ENCODE measurements at regions not wholly inside any gene's neighbourhood (a gene's known extent, or its start where the extent isn't known, plus 50 kb on each side); places are given as distances from the start of the nearest gene placed in this dataset.

DNA sequence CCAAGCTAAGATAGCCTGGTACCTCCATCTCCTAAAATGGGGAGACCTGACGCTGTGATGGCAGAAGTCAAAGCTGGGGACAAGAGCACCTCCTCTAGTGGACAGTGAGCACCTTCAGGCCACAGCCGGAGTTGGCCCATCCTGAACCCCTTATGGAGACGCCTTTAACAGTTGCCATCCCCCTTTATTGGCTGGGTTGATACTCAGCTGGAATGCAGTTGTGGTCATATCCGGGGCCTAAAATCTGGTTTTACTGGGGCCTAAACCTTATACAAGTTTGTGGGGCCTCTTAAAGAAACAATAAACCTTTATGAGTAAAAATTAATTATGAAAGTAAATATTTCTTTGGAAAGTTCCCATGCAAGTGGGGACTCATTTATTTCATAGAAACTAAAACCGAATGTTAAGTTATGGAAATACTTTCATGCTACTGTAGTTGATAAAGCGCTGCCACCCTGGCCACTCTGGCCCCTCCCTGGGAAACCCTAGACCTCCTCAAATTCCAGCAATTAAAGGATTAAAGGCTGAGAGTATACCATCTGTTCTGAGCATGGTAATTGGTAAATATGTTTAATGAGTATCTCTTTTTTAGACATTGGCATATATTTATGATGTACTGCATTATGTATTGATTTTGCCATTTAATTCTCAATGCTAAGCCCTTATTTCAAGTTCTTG is 95.1 kb upstream of the SASH1 start:
- no peak for DNase-seq (ENCODE audit: low spot score)

GRCh38 chr6:148249160-148249559 is 93.5 kb upstream of the SASH1 start:
- DNase-seq (ENCODE audit: low spot score) = no peak

DNA sequence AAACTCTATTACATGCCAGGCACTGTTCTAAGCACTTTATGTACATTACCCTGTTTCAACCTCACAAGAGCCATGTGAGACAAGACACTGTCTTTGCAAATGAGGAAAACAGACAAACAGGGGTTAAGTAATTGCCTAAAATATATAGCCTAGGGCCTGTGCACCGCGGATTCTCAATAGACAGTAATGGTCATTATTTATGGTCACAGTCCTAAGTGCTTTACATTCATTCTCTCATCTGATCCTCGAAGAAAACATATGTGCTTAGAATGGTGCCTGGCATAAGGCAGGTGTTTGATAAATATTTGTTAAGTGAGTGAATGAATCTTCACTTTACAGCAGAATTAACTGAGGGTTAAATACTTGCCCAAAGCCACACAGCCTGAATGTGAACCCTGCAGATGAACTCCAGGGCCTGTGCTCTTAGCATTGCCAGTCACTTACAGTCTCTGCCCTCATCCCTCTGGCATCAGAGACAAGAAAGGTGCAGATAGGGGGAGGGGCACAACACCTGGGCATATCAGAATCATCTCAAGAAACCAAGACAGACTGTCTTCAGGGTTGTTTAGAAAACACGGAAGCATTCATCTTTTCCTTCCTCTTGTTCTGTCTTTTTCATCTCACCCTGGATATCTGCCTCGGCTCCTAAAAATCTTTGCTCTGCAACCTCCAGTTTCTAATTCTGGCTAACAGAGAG is 92.8 kb upstream of the SASH1 start:
- DNase-seq (ENCODE audit: low spot score) = no peak

DNA sequence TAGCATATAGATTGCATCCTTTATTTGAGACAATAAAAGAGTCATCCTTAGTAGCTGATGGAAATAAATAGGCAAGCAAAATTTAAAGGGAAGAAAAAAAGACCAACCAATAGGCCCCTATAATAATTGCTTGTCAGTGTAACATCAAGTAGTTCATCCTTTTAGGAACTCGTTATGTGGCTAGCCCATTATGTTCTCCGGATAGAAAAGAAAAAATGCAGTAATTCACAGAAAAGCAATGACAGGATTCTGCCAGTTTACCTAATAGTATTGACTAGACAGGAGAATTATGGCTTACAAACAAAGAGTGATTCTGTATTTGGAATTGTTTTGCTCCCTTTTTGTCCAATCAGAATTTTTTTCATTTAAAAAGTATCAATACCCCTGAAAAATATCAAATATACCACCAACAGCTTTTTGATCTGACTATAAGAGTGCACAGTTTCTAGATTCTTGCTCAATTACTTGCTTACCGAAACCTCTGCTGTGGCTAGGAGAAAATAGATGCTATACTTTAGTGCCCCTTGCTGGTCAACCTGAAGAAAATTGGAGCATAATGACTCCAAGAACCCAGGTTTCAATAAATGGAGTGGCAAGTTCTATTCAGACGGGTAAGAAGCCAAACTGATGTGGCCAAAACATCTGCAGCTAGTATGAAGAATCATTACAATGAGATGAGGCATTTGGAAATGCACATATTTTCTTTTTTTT is 91.5 kb upstream of the SASH1 start:
- peak; percentile 80 for DNase-seq (ENCODE audit: low spot score)

DNA sequence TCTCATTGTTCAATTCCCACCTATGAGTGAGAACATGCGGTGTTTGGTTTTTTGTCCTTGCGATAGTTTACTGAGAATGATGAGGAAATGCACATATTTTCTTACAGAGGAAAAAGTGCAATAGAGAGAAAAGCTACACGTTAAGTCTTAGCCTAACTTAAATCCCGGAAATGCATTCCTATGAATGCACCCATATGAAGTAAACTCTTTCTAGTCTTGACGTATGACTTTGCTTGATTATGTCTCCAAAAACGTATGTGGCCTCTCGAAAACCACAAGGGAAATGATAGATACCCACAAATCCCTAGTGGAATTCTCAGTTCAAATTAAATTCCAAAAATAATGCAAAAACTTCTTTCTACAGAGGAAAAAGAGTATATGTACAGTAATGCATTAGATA is 90.7 kb upstream of the SASH1 start:
- DNase-seq (ENCODE audit: low spot score) = no peak

- no peak for DNase-seq (ENCODE audit: low spot score)
Observed at GRCh38 chr6:148257810-148258209, 84.8 kb upstream of the SASH1 start.

GRCh38 chr6:148258868-148259267 is 83.8 kb upstream of the SASH1 start:
- DNase-seq (ENCODE audit: low spot score) = no peak

DNA sequence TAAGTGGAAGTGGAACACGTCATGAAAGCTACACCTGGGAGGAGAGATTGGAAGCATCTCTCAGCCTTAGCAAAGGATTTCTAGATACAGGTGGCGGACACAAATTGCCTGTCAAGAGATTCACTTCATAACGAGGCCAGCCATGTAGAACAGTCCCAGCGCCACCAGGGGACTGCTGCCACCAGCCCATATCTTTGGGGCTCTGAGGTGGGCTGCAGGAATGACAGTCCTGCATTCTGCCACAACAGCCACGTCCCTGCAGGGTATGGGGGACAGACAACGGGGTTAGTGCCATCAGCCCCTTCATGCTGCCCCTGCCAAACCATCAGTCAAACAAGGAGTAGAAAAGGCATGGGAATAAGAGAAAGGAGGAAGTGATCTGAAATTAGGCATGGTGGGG is 81.2 kb upstream of the SASH1 start:
- no peak for DNase-seq (ENCODE audit: low spot score)

DNA sequence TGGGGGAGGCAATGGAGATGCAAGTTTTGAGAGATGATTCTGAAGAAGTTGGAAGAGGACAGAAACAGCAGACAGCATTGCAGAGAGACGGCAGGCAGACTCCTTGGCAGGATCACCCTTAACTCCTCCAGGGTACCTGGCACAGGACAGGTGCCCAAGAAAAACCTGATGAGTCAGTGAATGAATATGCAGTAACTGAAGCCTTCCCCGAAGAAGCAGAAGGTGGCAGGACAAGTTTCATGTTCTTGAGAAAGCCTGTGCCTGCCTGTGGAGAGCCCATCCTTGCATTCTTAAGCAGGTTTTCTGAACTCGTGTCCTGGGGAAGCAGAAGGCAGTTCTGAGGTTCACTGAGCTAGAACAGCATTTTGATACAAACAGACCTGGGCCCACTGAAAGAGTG is 79.6 kb upstream of the SASH1 start:
- DNase-seq (ENCODE audit: low spot score) = no peak

GRCh38 chr6:148263961-148264360 is 78.7 kb upstream of the SASH1 start:
- DNase-seq (ENCODE audit: low spot score) = no peak

DNA sequence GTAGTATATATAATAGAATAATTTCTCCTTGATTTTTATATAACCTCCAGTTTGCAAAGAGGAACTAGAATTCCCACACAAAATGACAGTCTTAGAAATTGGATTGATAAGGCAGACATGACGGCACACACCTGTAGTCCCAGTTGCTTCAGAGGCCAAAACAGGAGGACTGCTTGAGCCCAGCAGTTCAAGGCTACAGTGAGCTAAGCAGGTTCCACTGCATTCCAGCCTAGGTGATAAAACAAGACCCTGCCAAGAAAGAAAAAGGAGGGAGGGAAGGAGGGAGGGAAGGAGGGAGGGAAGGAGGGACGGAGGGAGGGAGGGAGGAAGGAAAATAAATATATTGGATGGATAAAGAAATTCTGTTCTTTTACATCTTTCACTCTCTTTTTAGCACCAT is 77.6 kb upstream of the SASH1 start:
- DNase-seq (ENCODE audit: low spot score) = no peak

DNA sequence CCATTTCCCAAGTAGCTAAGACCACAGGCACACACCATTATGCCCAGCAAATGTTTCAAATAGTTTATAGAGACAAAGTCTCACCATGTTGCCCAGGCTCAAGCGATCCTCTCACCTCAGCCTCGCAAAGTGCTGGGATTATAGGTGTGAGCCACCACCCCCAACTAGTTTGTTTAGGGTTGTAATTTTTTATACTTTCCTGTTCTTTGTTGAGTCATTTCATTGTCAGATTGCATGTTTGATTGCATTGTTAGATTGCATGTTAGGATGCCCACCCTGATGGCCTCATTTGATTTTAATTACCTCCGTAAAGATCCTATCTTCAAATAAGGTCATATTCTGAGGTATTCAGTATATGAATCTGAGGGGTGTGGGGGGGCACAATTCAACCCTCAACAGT is 73.3 kb upstream of the SASH1 start:
- no peak for DNase-seq (ENCODE audit: low spot score)

DNA sequence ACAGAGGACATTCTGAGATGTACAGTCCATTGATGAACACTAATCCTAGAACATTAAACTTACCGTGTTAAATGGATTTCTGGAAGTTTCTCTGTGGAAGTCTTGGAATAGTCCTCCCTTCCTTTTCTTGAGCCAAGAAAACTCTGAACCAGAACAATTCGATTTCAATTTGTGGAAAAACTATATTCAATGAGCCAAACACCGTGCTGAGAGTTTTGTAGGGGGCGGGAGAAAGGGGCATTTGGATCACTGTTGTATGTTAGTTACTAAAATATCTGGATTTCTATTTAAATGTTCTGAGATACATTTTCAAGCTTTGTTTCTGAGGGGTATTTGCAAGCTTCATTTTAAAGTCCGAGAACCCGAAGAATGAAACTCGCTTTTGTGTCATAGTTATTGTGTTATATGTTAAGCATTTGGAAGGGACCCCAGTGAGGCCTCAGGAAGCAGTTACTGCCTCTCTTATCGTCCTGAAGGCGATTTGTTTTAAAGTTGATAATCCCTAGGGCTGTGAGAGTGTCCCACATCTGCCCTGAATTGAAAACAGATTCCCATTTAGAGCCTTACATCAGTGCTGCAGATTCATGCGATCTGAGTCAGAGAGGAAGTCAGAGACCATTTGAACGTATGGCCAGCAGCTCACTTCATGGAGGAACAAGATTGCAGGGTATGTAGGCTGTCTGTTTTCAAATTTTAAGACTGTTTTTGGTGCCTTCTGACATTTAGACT is 70.8 kb upstream of the SASH1 start:
- peak; percentile 13 for DNase-seq (ENCODE audit: low spot score)

DNA sequence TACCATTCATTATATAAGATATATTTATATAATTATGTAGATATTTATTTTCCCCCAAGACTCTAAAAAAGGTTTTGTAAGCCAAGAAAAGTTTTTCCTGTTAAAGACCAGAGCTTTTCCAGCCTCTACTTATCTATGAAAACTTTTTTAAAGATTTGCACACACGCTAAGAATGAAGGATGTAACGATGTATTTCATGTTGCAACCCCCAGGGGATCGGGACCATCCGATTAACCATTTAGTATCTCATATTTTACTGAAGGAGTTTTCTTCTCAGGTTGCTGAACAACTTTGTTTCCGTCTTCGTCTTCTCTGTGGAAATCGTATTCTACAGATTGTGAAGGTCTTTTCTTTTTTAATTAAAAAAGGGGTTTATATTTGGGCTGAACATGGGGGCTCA is 70.0 kb upstream of the SASH1 start:
- DNase-seq (ENCODE audit: low spot score) = no peak

DNA sequence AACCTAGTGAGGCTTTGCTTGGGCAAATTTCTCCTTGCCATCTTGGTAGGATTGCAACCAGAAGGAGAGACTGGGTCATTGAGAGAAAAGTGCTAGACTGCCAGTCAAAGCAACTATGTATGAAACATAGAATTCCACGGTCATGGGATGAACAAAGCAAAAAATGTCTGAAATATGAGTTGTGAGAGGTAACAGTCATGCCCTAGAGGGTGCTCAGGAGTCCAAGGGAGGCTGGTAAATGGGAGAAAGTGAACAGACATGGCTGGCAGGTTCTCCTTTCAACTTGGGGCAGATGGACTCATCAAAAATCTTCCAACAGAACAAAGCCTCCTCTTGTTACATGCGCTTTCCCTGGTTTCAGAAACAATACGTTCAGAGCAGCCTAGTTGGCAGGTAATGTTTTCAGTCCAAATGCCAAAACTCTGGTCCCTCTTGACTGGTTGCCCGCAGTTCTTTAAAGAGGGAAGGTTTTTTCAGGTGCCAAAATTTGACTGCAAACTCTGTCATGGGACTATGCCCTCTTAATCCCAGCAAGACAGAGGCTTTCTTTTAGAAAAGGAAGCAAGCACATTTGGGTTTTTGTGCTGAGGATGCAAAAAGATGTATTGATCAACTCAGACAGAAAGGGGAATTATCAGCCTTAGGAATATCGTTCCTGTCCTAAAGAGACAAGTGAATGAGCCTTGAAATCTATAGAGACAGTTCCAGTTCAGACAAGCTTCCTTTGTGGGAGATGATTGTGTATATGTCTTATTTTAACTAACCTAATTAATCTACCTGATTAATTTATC is 68.5 kb upstream of the SASH1 start:
- peak; percentile 64 for DNase-seq (ENCODE audit: low spot score)

GRCh38 chr6:148274809-148275208 is 67.8 kb upstream of the SASH1 start:
- peak; percentile 73 for DNase-seq (ENCODE audit: low spot score)

- no peak for DNase-seq (ENCODE audit: low spot score)
Observed at GRCh38 chr6:148285205-148285604, 57.4 kb upstream of the SASH1 start.

DNA sequence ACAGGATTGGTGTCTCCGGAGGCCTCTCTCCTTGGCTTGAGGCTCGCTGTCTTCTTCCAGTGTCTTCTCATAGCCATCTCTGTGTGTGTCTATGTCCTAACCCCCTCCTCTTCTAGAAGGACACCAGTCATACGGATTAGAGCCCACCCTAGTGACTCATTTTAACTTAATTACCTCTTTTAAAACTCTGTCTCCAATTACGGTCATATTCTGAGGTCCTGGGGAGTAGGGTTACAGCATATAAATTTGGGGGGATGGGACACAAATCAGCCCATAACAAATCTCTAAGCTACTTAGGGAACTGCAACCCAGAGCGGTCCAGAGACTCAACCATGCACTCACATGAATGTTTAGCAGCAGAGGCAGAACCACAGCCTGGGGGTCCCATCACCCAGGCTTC is 56.1 kb upstream of the SASH1 start:
- DNase-seq (ENCODE audit: low spot score) = no peak

DNA sequence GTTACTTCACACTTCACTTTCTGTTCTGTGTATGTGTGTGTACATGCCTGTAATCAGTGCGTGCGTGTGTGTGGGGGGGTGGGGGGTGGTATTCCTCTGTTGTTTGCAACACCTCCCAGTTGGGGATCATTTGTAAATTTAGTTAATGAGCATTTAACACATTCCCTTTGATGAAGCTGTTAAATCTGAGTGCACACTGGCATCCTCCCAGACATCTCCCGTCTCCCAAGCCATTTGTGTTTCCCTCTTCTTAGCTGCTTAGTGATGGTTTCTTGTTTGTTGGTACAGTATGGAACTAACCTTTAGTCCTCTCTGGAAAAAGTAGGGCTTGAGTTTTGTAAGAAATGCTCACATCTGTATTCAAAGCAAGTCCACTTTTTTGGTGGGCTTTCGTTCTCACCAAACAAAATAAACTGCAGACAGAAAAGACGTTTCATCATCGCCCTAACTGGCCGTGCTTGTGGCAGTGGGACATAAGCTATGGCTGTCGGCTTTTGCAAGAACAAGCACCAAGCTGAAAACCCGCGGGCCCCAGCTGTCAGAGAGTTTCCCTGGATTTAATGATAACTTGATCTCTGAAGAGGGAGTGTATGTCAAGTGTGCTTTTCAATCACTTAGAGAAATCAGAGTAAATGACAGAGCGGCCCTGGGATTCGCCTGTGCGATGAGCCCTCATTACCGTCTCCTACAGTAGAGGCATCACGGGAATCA is 54.9 kb upstream of the SASH1 start:
- no peak for DNase-seq (ENCODE audit: low spot score)

DNA sequence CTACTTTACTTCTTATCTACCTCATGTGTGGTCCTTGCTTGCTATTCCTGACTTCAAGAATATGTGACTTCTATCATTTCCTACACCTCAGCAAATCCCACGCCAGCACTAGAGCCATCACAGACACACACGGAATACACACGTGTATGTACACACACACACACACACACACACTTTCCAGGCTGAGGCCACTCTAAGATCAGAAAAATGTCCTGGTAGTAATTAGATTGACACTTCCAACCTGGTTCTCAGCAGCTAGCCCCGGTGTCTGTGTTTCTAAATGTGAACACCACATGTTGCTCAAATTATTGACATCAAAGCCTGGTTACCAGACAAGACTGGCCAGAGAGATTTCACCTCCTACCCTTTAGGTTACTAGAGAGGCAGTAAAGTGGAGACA is 54.1 kb upstream of the SASH1 start:
- no peak for DNase-seq (ENCODE audit: low spot score)

- peak; percentile 5 for DNase-seq (ENCODE audit: low spot score)
Observed at GRCh38 chr6:148289153-148289552, 53.5 kb upstream of the SASH1 start.
